SK-N-SH (cell line): ENCODE measurements at regions not wholly inside any gene's neighbourhood (a gene's known extent, or its start where the extent isn't known, plus 50 kb on each side); places are given as distances from the start of the nearest gene placed in this dataset.

Experiments used
- CTCF ChIA-PET: fragments of 300-600, 350-600 bp; formaldehyde crosslinking; extraction: SDS; loops from one replicate; lab custom pipeline; 2021; lab: Yijun Ruan, JAX
- POLR2A ChIA-PET: fragments of 350-600 bp; sonication (Branson Sonifier 250); formaldehyde crosslinking; extraction: SDS; loops from one replicate; lab custom pipeline; 2020; ENCODE audit warnings: antibody characterized with exemption, inconsistent platforms; lab: Yijun Ruan, JAX
- DNase-seq: peaks from one replicate; pipeline ENCODE4 v3.0.0; 2012
- H2AFZ ChIP-seq: fragments of 200-600 bp; sonication (generic); 2 replicates; pipeline ENCODE4 v1.8.1; 2016; ENCODE audit warnings: antibody characterized with exemption, mild to moderate bottlenecking, low read depth
- H3F3A ChIP-seq: fragments of 200-600 bp; sonication (generic); replicated peaks from 2 replicates; pipeline ENCODE3; 2016; ENCODE audit warnings: antibody characterized with exemption, mild to moderate bottlenecking; ENCODE audit not compliant: insufficient read depth
- H3K27ac ChIP-seq, 2 experiments: fragments of 200-500 bp in 1 of 2; fragments of 200-600 bp in 1 of 2; sonication (Bioruptor generic) in 1 of 2; sonication (generic), shearing (Covaris generic) in 1 of 2; 2 replicates each; pipeline versions ENCODE4 v1.5.1 to v1.6.1; 2014 to 2016; ENCODE audit warnings: low read depth in 2 of 2, inconsistent platforms in 1 of 2, low read length in 1 of 2, mild to moderate bottlenecking in 1 of 2, mixed read lengths in 1 of 2
- H3K27me3 ChIP-seq: fragments of 200-600 bp; sonication (generic), shearing (Covaris generic); 2 replicates; pipeline ENCODE4 v1.6.1; 2016; ENCODE audit warnings: mixed run types; ENCODE audit not compliant: insufficient read depth
- H3K36me3 ChIP-seq, 2 experiments: fragments of 200-500 bp in 1 of 2; fragments of 200-600 bp in 1 of 2; sonication (Bioruptor generic) in 1 of 2; sonication (generic) in 1 of 2; replicated peaks in 1 of 2; 2 replicates each; pipeline versions ENCODE3 to v1.5.1; 2014 to 2016; ENCODE audit warnings: low read length in 1 of 2, mild to moderate bottlenecking in 1 of 2; ENCODE audit not compliant: insufficient read depth in 2 of 2, control insufficient read depth in 1 of 2
- H3K4me1 ChIP-seq, 2 experiments: fragments of 200-500 bp in 1 of 2; fragments of 200-600 bp in 1 of 2; sonication (Bioruptor generic) in 1 of 2; sonication (generic), shearing (Covaris generic) in 1 of 2; 2 replicates each; pipeline versions ENCODE4 v1.5.1 to v1.6.1; 2014 to 2016; ENCODE audit warnings: low read depth in 1 of 2, low read length in 1 of 2, mixed run types in 1 of 2; ENCODE audit not compliant: insufficient read depth in 2 of 2, control insufficient read depth in 1 of 2
- H3K4me2 ChIP-seq: fragments of 200-600 bp; sonication (generic), shearing (Covaris generic); 2 replicates; pipeline ENCODE4 v1.6.1; 2017; ENCODE audit warnings: mixed run types
- H3K4me3 ChIP-seq, 2 experiments: fragments of 200-500 bp in 1 of 2; fragments of 200-600 bp in 1 of 2; sonication (Bioruptor generic) in 1 of 2; sonication (generic), shearing (Covaris generic) in 1 of 2; 2 replicates each; pipeline versions ENCODE4 v1.5.1 to v1.8.1; 2014 to 2016; ENCODE audit warnings: low read depth in 2 of 2, inconsistent platforms in 1 of 2, low read length in 1 of 2, mild to moderate bottlenecking in 1 of 2, mixed read lengths in 1 of 2, moderate library complexity in 1 of 2
- H3K79me2 ChIP-seq: fragments of 200-600 bp; sonication (generic); 2 replicates; pipeline ENCODE4 v1.8.1; 2017; ENCODE audit warnings: mild to moderate bottlenecking; ENCODE audit not compliant: insufficient read depth
- H3K9ac ChIP-seq: fragments of 200-600 bp; sonication (generic); 2 replicates; pipeline ENCODE4 v1.6.1; 2017; ENCODE audit warnings: mixed run types
- H3K9me2 ChIP-seq: fragments of 200-600 bp; sonication (generic); 2 replicates; pipeline ENCODE4 v1.6.1; 2017; ENCODE audit warnings: mixed run types
- H3K9me3 ChIP-seq: fragments of 200-600 bp; sonication (generic); 2 replicates; pipeline ENCODE4 v1.6.1; 2017; ENCODE audit warnings: mixed run types, mild to moderate bottlenecking, moderate library complexity
- H4K20me1 ChIP-seq: fragments of 200-600 bp; sonication (generic); 2 replicates; pipeline ENCODE4 v1.6.1; 2017; ENCODE audit warnings: mild to moderate bottlenecking, mixed run types; ENCODE audit not compliant: insufficient read depth
- CHD2 ChIP-seq: fragments of 150-350 bp; IDR thresholded peaks from 2 replicates; pipeline ENCODE4 v1.6.1; 2018; ENCODE audit warnings: low read length; ENCODE audit not compliant: partially characterized antibody
- EP300 ChIP-seq, 2 experiments: IDR thresholded peaks; 2 replicates each; pipeline versions ENCODE4 v1.4.0 to v1.6.1; 2012; ENCODE audit warnings: borderline replicate concordance in 1 of 2, low read depth in 1 of 2, low read length in 1 of 2
- EZH2phosphoT487 ChIP-seq: fragments of 200-600 bp; sonication (generic); IDR thresholded peaks from 2 replicates; pipeline ENCODE4 v1.6.1; 2017; ENCODE audit warnings: low read depth, mixed run types, mild to moderate bottlenecking, antibody characterized with exemption, moderate library complexity, borderline replicate concordance
- FOSL2 ChIP-seq: IDR thresholded peaks from 2 replicates; pipeline ENCODE4 v1.4.0; 2012; ENCODE audit warnings: low read depth, mild to moderate bottlenecking, moderate library complexity, borderline replicate concordance
- FOXJ3 ChIP-seq: sonication (generic); formaldehyde crosslinking; IDR thresholded peaks from 2 replicates; pipeline ENCODE4 v1.5.1; 2020; ENCODE audit warnings: mild to moderate bottlenecking, missing genetic modification reagents
- FOXM1 ChIP-seq: IDR thresholded peaks from 2 replicates; pipeline ENCODE4 v1.4.0; 2012; ENCODE audit warnings: low read depth, mild to moderate bottlenecking
- GATA2 ChIP-seq: sonication (generic); formaldehyde crosslinking; IDR thresholded peaks from 2 replicates; pipeline ENCODE4 v1.5.0; 2020; ENCODE audit warnings: mild to moderate bottlenecking, missing genetic modification reagents
- NFIC ChIP-seq: IDR thresholded peaks from 2 replicates; pipeline ENCODE4 v1.4.0; 2012; ENCODE audit warnings: borderline replicate concordance
- NRF1 ChIP-seq: IDR thresholded peaks from 2 replicates; pipeline ENCODE4 v1.6.1; 2012; ENCODE audit warnings: low read depth, mild to moderate bottlenecking, low read length
- PBX3 ChIP-seq: IDR thresholded peaks from 2 replicates; pipeline ENCODE4; 2012
- RAD21 ChIP-seq: IDR thresholded peaks from 2 replicates; pipeline ENCODE4 v1.6.1; 2012; ENCODE audit warnings: mild to moderate bottlenecking, low read length
- RCOR1 ChIP-seq: fragments of 150-350 bp; IDR thresholded peaks from 2 replicates; pipeline ENCODE4 v1.6.1; 2017; ENCODE audit warnings: antibody characterized with exemption, low read length
- REST ChIP-seq: IDR thresholded peaks from 2 replicates; pipeline ENCODE4 v1.6.1; 2012; ENCODE audit warnings: mild to moderate bottlenecking, low read depth, low read length, moderate library complexity
- SIN3A ChIP-seq: IDR thresholded peaks from 2 replicates; pipeline ENCODE4 v1.6.1; 2012; ENCODE audit warnings: low read depth, mild to moderate bottlenecking, low read length, moderate library complexity, borderline replicate concordance
- SMC3 ChIP-seq: IDR thresholded peaks from 2 replicates; pipeline ENCODE4 v1.6.1; 2012; ENCODE audit warnings: low read depth, low read length, improper control_type of control experiment
- TAF1 ChIP-seq: IDR thresholded peaks from 2 replicates; pipeline ENCODE4 v1.6.1; 2012; ENCODE audit warnings: low read depth, mild to moderate bottlenecking, low read length, moderate library complexity, borderline replicate concordance
- TEAD4 ChIP-seq: IDR thresholded peaks from 2 replicates; pipeline ENCODE4 v1.4.0; 2012; ENCODE audit warnings: mild to moderate bottlenecking, borderline replicate concordance; ENCODE audit not compliant: insufficient read depth
- USF1 ChIP-seq: IDR thresholded peaks from 2 replicates; pipeline ENCODE4 v1.4.0; 2012; ENCODE audit warnings: low read depth, borderline replicate concordance
- USF2 ChIP-seq: fragments of 150-350 bp; IDR thresholded peaks from 2 replicates; pipeline ENCODE4 v1.6.1; 2017; ENCODE audit warnings: antibody characterized with exemption, low read length, low read depth, borderline replicate concordance
- ZBTB33 ChIP-seq: IDR thresholded peaks from 2 replicates; pipeline ENCODE4 v1.4.0; 2012; ENCODE audit warnings: low read depth, borderline replicate concordance
- WGBS: methylation state at CpG from one replicate; pipeline ENCODE4 v1.1.6; 2017; ENCODE audit warnings: low lambda C conversion rate; 5-methylcytosine and 5-hydroxymethylcytosine counted together

- POLR2A ChIA-PET = no interaction called here
These were observed 1355.6 kb downstream of the FAM133A start for GRCh38 chrX:95029571-95029970.

GRCh38 chrX:95040104-95040503, 1366.1 kb downstream of the FAM133A start:
- TF ChIP-seq FOXJ3 (no peak), FOXM1 (no peak), REST (no peak), USF1 (no peak), EZH2phosphoT487 (no peak), EP300 (IDR thresholded peaks at IDR 0.05; ENCODE audit: borderline replicate concordance in 1 of 2, low read depth in 1 of 2, low read length in 1 of 2) (no peak), NRF1 (no peak), CHD2 (no peak), RCOR1 (no peak), TEAD4 (no peak), GATA2 (no peak), TAF1 (no peak), PBX3 (no peak), NFIC (no peak), ZBTB33 (no peak), FOSL2 (no peak), USF2 (no peak)
- TF ChIP-seq, all 33 proteins: peak for 0
- H3F3A ChIP-seq = no peaks in the 10 kb centered on the region
- no peak overlapping the region for H2AFZ ChIP-seq
- H3K79me2 ChIP-seq = no peaks in the 10 kb centered on the region
- no peak overlapping the region for H3K9ac ChIP-seq
- H3K36me3 ChIP-seq = no peaks in the 10 kb centered on the region
- DNase-seq = no peak
- ChIA-PET POLR2A (no interaction called here), CTCF (no interaction called here)
- 3% methylated on average over 1 of the region's 1 CpG for WGBS
- H3K4me2 ChIP-seq = no peak overlapping the region
- H3K27ac ChIP-seq = no peak overlapping the region
- H4K20me1 ChIP-seq = no peaks in the 10 kb centered on the region
- H3K9me3 ChIP-seq = no peaks in the 10 kb centered on the region
- peaks cover 10% of the 10 kb centered on the region; the same call in 1 of the 2 replicates for H3K27me3 ChIP-seq
- no peaks in the 10 kb centered on the region for H3K9me2 ChIP-seq
- no peak overlapping the region for H3K4me3 ChIP-seq
- H3K4me1 ChIP-seq = no peaks in the 10 kb centered on the region

More at GRCh38 chrX:95029571-95029970, 1355.6 kb downstream of the FAM133A start:
- H3K4me2 ChIP-seq = no peak overlapping the region
- CTCF ChIA-PET = no interaction called here
- H3K36me3 ChIP-seq = no peaks in the 10 kb centered on the region
- WGBS = 7% methylated on average over 3 of the region's 3 CpGs
- H3K9me3 ChIP-seq = no peaks in the 10 kb centered on the region
- no peak overlapping the region for H3K27ac ChIP-seq
- H3K79me2 ChIP-seq = no peaks in the 10 kb centered on the region
- H2AFZ ChIP-seq = no peak overlapping the region
- no peaks in the 10 kb centered on the region for H4K20me1 ChIP-seq
- no peak overlapping the region for H3K9ac ChIP-seq
- no peaks in the 10 kb centered on the region for H3F3A ChIP-seq
- no peaks in the 10 kb centered on the region for H3K9me2 ChIP-seq
- no peak for DNase-seq
- H3K4me1 ChIP-seq = no peaks in the 10 kb centered on the region
- TF ChIP-seq SIN3A = no peak
- no peak for TF ChIP-seq SMC3
- no peak for TF ChIP-seq RAD21
- TF ChIP-seq, all 33 proteins: peak for 0
- H3K4me3 ChIP-seq = no peak overlapping the region
- H3K27me3 ChIP-seq = no peaks in the 10 kb centered on the region
